GM12865 (cell line): ENCODE measurements at regions not wholly inside any gene's neighbourhood (a gene's known extent, or its start where the extent isn't known, plus 50 kb on each side); places are given as distances from the start of the nearest gene placed in this dataset.

ENCODE experiments used
- DNase-seq: peaks from one replicate; pipeline ENCODE4 v3.0.0; 2010; ENCODE audit warnings: low read depth
- H3K4me3 ChIP-seq: 2 replicates; pipeline ENCODE4 v1.5.1; 2011; ENCODE audit warnings: mild to moderate bottlenecking, low read depth, low read length, control low read depth
- CTCF ChIP-seq: IDR thresholded peaks from 2 replicates; pipeline ENCODE4 v1.5.1; 2011; ENCODE audit warnings: low read length, control low read depth, low read depth, inconsistent platforms; ENCODE audit not compliant: insufficient read depth; ENCODE audit errors: missing control alignments

- DNase-seq, result no peak
- TF ChIP-seq CTCF, result no peak
- H3K4me3 ChIP-seq, result no peak overlapping the region
Observed at GRCh38 chr16:52597073-52597771, 50.3 kb upstream of the TOX3 start.
